Peyer's patch (tissue), 4 donors: ENCODE measurements at regions not wholly inside any gene's neighbourhood (a gene's known extent, or its start where the extent isn't known, plus 50 kb on each side); places are given as distances from the start of the nearest gene placed in this dataset.

Experiments
- POLR2A ChIP-seq, 2 donors: fragments of 450-650 bp; IDR thresholded peaks; one replicate each; pipeline ENCODE4 v1.5.1; 2017; ENCODE audit warnings: antibody characterized with exemption in 2 of 2, mild to moderate bottlenecking in 2 of 2, moderate library complexity in 2 of 2
- TF ChIP-seq, protein P1 (sequence below), 6 experiments: fragments of 450-650 bp in 4 of 6; fragments of 200-600 bp in 2 of 6; sonication (generic) in 1 of 6; IDR thresholded peaks; one replicate each; pipeline ENCODE4 v1.5.1; 2017 to 2019; ENCODE audit warnings: antibody characterized with exemption in 6 of 6, mild to moderate bottlenecking in 3 of 6, moderate library complexity in 1 of 6

GRCh38 chr18:62634979-62635630, 80.2 kb upstream of the PHLPP1 start:
- TF ChIP-seq, protein P1, sequence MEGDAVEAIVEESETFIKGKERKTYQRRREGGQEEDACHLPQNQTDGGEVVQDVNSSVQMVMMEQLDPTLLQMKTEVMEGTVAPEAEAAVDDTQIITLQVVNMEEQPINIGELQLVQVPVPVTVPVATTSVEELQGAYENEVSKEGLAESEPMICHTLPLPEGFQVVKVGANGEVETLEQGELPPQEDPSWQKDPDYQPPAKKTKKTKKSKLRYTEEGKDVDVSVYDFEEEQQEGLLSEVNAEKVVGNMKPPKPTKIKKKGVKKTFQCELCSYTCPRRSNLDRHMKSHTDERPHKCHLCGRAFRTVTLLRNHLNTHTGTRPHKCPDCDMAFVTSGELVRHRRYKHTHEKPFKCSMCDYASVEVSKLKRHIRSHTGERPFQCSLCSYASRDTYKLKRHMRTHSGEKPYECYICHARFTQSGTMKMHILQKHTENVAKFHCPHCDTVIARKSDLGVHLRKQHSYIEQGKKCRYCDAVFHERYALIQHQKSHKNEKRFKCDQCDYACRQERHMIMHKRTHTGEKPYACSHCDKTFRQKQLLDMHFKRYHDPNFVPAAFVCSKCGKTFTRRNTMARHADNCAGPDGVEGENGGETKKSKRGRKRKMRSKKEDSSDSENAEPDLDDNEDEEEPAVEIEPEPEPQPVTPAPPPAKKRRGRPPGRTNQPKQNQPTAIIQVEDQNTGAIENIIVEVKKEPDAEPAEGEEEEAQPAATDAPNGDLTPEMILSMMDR (IDR thresholded peaks at IDR 0.05) = no peak
- no peak for TF ChIP-seq POLR2A (IDR thresholded peaks at IDR 0.05)
